ENCODE measurements at regions not wholly inside any gene's neighbourhood (a gene's known extent, or its start where the extent isn't known, plus 50 kb on each side); places are given as distances from the start of the nearest gene placed in this dataset.

- no peak for DNase-seq
Observed at GRCh38 chr2:238727585-238728329, 120.1 kb upstream of the TWIST2 start.

DNA sequence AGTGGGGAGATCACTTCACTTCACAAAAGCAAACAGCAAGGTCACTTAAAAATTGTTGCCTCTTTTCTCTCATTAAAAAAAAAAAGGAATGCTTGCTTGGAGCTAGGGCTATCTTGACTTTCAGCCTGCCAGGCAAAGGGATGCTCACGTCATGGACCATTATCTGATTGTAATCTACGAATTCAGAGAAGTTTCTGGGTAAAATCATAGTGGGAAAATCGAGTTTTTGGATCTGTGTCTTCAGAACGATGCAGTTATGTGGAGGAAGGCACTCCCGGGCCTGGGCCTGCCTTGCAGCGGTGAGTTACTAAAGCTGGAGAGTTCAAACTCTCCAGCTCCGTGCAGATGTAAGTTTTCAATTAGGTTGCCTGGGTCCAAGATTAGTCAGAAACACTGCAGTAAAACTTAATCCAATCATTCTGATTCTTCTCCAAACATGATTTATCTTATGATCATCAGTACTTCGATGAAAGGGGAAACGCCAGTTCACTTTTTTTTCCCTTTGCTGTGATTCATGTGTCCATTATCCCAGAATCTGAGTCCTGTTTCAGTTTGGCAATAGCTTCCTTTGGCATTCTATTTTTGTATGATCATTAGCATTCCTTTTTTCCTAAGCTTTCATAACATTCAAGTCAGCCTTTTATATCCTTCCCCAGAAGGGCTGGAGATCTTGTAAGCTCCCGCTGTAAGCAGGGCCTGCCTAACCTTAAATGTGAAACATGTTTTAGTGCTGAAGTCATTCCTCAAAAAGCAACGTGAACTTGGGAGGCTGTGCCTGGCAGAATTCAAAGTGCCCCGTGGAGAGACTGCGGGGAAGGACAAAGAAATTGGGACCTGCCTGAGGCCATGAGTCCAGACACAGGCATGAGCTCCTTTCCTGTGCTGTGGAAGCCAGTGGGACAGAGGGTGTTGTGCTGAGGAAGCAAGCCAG, 119.3 kb upstream of the TWIST2 start:
- no peak for DNase-seq

- DNase-seq: no peak
Observed at GRCh38 chr2:238729261-238729935, 118.5 kb upstream of the TWIST2 start.

DNA sequence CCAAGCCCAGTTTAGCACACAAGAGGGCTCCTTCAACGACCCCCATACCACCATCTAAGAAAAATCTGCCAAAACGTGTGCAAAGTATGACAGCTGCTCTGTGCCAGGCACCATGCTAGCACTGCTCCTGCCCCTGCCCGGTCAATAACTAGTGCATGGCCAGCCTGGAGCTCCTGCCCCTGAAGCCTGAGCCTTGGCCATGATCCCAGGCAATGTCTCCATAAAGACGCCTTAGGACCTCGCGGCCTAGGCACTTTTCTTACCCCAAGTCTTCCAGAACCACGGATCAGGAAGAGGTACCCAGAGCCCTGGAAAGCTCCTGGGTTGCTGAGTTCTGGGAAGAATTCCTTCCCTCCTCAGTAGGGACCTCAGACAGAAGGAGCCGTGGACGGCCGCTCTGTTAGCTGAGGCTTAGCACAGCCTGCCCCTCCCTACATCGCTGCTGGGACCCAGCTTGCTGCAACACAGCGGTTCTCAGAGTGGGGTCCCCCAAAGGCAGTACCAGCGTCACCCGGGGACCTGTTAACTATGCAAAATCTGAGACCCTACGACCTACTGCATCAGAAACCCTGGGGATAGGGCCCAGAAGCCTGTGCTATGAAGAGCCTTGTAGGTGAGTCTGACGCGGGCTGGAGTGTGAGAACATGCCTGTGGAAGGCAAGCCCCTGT, 117.8 kb upstream of the TWIST2 start:
- no peak for DNase-seq

DNA sequence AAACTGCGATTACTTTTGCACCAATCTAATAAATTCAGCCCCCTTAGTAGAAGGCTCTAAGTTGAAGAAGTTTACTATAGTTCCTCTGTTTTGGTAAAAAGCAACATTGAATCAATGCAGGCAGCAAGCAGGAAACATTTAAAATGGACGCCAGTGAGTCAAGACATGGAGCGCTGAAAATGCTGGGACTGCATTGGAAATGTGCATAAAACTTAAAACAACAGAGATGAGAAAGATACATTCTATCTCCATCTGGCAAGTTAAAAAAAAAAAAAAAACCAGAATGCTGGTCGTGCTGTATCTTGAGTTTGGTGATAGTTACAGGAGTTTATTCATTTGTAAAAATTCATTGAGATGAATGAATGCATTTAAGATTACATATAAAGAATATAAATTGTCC, 117.0 kb upstream of the TWIST2 start:
- DNase-seq: no peak

GRCh38 chr2:238731961-238732360, 115.9 kb upstream of the TWIST2 start:
- no peak for DNase-seq

DNA sequence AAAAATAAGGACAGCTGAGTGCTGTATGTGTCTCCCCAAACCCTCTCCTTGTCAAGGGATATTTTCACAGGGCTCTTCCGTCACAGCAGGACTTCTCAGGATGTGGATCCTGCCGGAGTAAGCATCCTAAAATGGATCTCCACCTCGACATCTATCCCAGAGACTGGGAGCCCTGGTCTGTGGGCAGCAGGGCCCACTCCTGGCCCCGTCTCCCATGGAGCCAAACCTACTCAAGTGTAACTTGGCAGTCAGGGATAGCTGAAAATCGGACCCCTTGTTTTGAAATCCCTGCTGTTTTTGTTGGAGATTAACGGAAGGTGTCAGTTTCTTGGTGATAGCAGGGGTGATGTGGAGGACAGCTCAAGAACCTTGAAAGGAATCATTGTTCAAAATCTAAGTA, 109.0 kb upstream of the TWIST2 start:
- no peak for DNase-seq

DNA sequence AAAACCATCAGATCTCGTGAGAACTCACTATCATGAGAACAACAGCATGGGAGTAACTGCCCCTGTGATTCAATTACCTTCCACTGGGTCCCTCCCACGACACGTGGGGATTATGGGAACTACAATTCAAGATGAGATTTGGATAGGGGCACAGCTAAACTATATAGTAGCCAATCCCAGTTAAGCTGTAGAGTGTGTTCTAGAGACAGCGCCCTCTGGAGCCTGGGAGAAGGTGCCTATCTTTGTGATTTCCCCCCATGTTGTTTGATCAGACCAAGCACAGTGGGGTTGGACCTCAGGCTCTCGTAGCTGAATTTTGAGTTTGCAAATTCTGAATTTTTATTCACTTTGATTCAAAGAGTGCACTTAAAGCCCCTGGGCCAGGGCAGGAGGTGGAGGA, 108.2 kb upstream of the TWIST2 start:
- no peak for DNase-seq

DNA sequence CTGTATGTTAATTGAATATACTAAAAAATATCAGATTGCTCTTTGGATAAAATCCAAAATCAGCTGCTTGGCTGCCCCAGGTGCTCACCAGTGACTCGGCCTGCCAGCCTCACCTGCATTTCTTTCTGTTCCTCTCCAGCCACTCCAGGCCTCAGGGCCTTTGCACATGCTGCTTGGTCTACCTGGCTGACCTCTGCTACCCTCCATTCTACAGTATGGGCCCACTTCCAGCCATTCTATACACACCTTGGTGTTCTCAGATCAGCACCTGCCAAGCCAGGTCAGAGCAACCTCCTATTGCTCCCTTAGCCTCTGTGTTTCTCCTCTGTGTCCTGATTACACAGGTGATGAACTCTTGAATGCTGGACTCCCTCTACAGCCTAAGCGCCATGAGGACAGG, 106.6 kb upstream of the TWIST2 start:
- DNase-seq: no peak

DNA sequence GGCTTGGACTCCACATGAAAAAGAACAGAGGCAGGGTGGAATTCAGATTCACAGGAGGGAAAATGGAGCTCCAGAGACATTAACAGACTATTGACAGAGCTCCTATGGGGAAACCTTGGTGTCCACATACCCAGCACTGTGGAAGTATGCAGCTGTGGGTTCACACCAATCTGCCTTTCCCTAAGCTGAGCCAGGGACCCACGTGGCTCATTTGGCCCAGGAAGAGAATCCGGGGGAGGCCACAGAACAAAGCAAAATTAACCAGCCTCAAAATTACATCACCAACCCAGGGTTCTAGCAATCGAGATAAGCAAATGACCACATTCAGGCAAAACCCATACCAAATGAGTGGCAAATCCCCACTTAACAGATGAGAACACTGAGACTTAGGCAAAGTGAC, 105.8 kb upstream of the TWIST2 start:
- DNase-seq: no peak

DNA sequence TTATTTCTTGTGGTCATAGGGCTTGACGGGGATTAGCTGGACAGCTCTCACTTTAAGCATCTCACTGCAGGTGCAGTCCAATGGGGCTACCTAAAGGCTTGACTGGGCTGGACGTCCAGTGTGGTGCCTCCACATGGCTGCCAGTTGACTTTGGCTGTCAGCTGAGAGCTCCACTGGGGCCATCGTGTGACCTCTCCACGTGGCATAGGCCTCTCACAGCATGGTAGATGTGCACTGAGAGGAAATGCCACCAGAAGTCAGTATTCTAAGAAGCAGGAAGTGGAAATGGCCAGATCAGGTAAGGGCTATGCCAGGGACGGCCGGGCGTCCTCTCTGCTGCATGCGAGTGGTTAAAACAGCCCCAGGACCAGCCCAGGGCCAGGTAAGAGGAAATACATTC, 105.2 kb upstream of the TWIST2 start:
- DNase-seq: no peak

GRCh38 chr2:238743243-238744065, 104.4 kb upstream of the TWIST2 start:
- no peak for DNase-seq

DNA sequence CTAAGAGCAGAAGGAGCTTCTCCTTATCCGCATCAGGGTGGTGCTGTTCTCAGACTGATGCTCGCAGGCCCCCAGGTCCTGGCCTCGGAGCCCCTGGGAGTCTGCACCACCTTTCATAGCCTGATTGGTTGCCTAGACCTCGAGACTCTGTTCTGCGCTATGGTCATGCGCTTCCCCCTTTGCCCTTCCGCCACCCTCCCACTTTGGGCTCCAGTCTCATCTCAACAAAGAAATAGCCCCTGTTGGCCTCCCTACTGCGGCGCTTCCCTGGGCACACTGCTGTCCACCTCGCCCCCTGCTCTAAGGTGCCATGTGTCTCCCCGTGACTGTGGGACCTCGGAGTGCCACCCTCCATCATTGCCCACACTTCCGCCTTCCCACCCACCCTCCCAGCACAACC, 102.9 kb upstream of the TWIST2 start:
- no peak for DNase-seq

DNA sequence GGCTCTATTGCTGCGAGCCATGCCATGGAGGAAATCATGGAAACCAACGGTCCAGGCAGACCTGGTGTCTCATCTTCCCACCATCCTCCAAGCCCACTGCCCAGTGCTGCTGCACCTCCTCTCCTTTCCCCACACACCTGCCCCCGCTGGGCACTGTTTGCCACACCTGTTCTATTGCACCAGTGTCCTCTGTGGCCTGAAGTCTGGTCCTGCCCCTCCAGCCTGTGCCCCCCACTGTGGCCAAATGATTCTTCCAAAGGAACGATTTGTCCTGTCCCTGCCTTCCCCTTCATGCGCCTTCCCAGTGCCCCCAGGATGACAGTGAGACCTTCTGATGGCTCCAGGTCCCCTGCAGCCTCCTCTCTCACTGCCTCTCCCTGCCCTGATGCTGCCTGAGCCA, 101.9 kb upstream of the TWIST2 start:
- DNase-seq: no peak

GRCh38 chr2:238747114-238747513, 100.8 kb upstream of the TWIST2 start:
- no peak for DNase-seq

- no peak for DNase-seq
Observed at GRCh38 chr2:238747557-238747956, 100.3 kb upstream of the TWIST2 start.

GRCh38 chr2:238750212-238750904, 97.5 kb upstream of the TWIST2 start:
- DNase-seq: no peak

DNA sequence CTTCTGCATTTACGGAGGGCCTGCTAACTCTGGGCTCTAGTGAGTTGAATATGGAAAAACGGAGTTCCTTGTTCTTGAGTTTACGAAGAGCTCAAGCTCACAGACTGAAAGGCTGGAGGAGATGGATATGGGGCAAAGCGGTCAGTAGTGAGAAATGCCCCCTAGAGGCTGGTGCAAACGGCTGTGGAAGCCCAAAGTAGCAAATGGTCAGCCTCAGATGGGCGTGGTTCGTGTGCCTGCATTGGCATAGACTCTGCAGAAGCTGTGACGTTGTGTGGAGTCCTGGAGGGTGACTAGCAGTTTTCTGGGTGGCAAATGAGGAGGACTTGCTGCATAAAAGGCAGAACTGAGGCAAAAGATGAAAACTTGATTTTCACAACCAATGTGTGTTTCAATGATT, 93.6 kb upstream of the TWIST2 start:
- DNase-seq: no peak

GRCh38 chr2:238761868-238762267, 86.0 kb upstream of the TWIST2 start:
- no peak for DNase-seq

DNA sequence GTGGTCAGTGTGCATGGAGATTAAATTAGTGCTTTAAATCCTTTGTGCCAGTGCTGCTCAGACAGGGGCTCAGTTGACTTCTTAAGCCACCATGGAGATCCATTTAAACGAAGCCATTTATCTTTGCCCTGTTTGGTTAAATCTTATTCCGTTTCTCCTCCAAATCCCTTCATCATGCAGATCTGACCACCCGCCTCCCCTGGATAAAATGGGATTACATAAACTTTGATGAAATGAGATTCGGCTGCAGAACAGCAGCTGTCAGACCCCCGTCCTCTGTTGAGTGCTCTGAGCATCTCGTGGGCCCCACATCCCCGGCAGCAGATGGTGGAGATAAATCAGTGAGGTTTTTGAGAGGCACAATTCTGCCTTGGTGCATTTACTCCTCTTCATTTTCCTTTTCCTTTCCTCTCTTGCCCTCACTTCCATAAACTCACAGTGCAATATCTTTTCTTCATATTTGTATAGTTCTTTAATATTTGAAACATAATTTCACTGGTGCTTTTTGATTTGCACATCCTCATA, 84.4 kb upstream of the TWIST2 start:
- DNase-seq: no peak

- DNase-seq: no peak
Observed at GRCh38 chr2:238765590-238765989, 82.3 kb upstream of the TWIST2 start.
